GM13977 (cell line): ENCODE measurements at regions not wholly inside any gene's neighbourhood (a gene's known extent, or its start where the extent isn't known, plus 50 kb on each side); places are given as distances from the start of the nearest gene placed in this dataset.

Source experiments
- DNase-seq: peaks from one replicate; pipeline ENCODE4 v3.0.0; 2012; ENCODE audit warnings: low spot score
- in situ Hi-C: fragments of 300-500 bp; cut with MboI; formaldehyde crosslinking; loops from one replicate; pipeline ENCODE4 v1.12.0; 2022; ENCODE audit warnings: low sequenced_read_pairs, low pct_unique_long_range_greater_than_20kb, mixed read lengths, inconsistent platforms; ENCODE audit not compliant: unreplicated experiment
- TF ChIP-seq, protein P1 (sequence below): IDR thresholded peaks from 2 replicates; pipeline ENCODE4 v1.5.1; 2012; ENCODE audit warnings: mild to moderate bottlenecking, control low read depth; ENCODE audit not compliant: insufficient read depth; ENCODE audit errors: extremely low read depth, missing control alignments

DNA sequence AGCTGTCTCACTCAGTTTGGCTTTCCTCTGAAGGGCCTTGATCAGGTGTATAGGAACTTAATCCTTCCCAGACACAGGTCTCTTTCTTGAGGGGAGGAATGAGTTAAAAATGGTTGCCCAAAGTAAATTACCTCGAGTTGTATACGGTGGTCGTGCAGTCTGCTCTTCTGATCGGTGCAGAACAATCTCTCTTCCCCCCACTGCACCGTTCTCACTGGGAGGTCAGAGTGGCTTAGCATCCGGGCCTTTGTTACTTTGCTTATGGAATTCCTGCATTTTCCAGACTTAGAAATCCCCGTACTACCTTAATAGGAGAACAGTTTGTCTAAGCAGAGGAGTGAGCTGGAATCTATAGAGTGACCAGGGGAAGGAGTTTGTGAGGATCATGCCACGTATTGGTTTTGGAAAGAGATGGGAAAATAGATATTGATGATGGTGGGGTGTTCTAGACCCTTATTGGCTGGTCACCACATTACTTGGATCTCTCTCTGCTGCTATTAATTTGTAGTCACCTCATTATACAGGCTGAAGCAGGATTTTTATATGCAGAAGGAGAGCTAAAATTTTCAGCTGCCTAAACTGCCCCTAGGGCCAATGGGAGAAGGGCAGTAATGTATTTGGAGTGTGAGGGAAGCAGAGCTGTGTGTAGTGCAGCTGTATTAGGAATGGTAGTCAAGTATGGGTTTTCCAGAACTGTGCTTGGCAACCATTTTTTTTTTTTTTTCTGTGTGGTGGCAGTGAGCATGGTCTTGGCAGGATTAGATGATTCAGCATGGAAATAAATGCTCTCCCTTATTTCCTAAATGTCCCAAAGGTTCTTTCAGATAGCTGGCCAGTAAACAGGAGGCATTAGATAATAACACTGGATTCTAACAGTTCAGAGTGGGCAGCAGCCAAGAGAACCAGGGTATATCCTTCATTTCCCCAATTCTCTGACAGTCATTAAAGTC lies 81.5 kb downstream of the NDUFS5 start:
- in situ Hi-C loops, result no loop called here
- TF ChIP-seq, protein P1, sequence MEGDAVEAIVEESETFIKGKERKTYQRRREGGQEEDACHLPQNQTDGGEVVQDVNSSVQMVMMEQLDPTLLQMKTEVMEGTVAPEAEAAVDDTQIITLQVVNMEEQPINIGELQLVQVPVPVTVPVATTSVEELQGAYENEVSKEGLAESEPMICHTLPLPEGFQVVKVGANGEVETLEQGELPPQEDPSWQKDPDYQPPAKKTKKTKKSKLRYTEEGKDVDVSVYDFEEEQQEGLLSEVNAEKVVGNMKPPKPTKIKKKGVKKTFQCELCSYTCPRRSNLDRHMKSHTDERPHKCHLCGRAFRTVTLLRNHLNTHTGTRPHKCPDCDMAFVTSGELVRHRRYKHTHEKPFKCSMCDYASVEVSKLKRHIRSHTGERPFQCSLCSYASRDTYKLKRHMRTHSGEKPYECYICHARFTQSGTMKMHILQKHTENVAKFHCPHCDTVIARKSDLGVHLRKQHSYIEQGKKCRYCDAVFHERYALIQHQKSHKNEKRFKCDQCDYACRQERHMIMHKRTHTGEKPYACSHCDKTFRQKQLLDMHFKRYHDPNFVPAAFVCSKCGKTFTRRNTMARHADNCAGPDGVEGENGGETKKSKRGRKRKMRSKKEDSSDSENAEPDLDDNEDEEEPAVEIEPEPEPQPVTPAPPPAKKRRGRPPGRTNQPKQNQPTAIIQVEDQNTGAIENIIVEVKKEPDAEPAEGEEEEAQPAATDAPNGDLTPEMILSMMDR, result no peak
- DNase-seq, result no peak

- peak; percentile 50 for DNase-seq
- in situ Hi-C loops, result no loop called here
- TF ChIP-seq, protein P1, result no peak
Observed at GRCh38 chr1:39109644-39110043, 83.5 kb downstream of the NDUFS5 start.

DNA sequence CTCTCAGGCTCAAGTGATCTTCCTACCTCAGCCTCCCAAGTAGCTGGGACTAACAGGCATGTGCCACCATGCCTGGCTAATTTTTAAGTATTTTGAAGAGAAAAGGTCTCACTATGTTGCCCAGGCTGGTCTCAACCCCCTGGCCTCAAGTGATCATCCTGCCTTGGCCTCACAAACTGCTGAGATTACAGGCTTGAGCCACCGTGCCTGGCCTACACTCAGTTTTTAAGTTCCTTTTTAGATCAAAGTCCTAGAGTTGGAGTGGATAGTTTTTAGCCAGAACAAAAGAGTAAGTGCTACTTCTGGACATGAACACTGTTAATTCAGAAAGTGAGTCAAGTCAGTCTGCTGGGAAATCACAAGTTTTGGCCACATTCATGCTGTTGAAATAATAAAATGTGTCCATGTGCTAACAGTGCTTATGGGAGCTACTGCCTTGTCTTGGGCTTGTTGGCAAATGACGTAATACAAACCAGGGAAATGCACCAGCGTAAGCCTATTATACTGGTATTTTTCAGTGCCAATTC lies 84.2 kb downstream of the NDUFS5 start:
- in situ Hi-C loops, result no loop called here
- DNase-seq, result no peak
- TF ChIP-seq, protein P1, result no peak

GRCh38 chr1:39110882-39111281 lies 84.7 kb downstream of the NDUFS5 start:
- DNase-seq, result no peak
- in situ Hi-C loops, result no loop called here
- TF ChIP-seq, protein P1, result no peak

GRCh38 chr1:39113109-39113743 lies 87.1 kb downstream of the NDUFS5 start:
- TF ChIP-seq, protein P1, result no peak
- in situ Hi-C loops, result no loop called here

DNA sequence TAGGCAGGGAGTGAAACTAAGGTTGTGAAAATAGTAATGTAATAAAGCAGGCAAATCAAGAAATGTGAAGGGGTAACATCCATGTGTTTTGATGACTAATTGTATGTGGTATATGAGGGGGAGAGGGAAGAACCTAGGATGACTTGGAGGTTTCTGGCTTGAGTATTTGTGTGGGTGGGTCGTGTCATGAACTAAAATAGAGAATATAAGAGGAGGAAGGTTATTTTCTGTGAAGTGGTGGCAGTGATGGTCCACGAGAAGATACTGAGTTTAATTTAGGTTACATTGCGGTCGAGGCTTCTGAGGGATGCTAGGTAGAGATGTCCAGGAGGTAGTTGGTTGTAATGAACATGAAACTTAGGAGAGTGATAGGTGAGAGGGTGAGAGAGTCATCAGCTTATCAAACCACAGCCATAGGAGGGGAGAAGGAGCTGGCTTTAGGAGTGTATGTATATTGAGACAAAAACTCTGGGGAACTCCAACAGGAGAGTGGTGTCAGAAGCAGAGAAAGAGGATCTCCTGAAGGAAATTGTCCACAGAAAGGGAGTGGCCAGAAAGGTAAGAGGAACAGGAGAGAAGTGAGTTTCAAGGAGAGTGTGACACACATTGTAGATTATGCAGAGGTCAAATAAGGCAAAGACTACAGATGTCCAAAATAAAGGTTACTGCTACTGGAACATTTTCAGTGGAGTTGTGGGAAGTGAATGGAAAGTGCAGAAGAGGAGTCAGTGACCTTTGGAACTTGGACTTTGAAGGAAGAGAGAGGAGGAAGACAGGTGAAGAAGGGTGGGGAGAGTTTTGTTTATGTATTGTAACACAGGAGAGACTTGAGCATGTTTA lies 89.0 kb upstream of the MACF1 start:
- TF ChIP-seq, protein P1, result no peak
- DNase-seq, result no peak
- in situ Hi-C loops, result no loop called here

More at GRCh38 chr1:39113109-39113743, 87.1 kb downstream of the NDUFS5 start:
- no peak for DNase-seq
